NCI-H128 (cell line): ENCODE measurements at regions not wholly inside any gene's neighbourhood (a gene's known extent, or its start where the extent isn't known, plus 50 kb on each side); places are given as distances from the start of the nearest gene placed in this dataset.

Source experiments
- DNase-seq: peaks from one replicate; lab custom pipeline; 2025; ENCODE audit not compliant: unreplicated experiment; lab: John Stamatoyannopoulos, UW

GRCh38 chr20:6618051-6618450 is 149.4 kb upstream of the BMP2 start:
- no peak for DNase-seq

GRCh38 chr20:6616421-6616820 is 151.1 kb upstream of the BMP2 start:
- no peak for DNase-seq

- no peak for DNase-seq
These were observed 152.7 kb upstream of the BMP2 start for GRCh38 chr20:6614836-6615235.

- DNase-seq, result no peak
These were observed 154.1 kb upstream of the BMP2 start for GRCh38 chr20:6613280-6613861.

- DNase-seq, result no peak
These were observed 154.9 kb upstream of the BMP2 start for GRCh38 chr20:6612606-6612923.

GRCh38 chr20:6611911-6612605 is 155.4 kb upstream of the BMP2 start:
- DNase-seq, result no peak

GRCh38 chr20:6606651-6607050 is 160.8 kb upstream of the BMP2 start:
- no peak for DNase-seq

GRCh38 chr20:6605055-6605935 is 162.2 kb upstream of the BMP2 start:
- no peak for DNase-seq

GRCh38 chr20:6604179-6604578 is 163.3 kb upstream of the BMP2 start:
- no peak for DNase-seq

- DNase-seq, result no peak
These were observed 167.4 kb upstream of the BMP2 start for GRCh38 chr20:6599876-6600735.

- no peak for DNase-seq
These were observed 171.8 kb upstream of the BMP2 start for GRCh38 chr20:6595704-6596103.

GRCh38 chr20:6590891-6591637 is 176.4 kb upstream of the BMP2 start:
- DNase-seq, result no peak

GRCh38 chr20:6588296-6588695 is 179.2 kb upstream of the BMP2 start:
- DNase-seq, result peak; percentile 54

GRCh38 chr20:6583134-6583738 is 184.2 kb upstream of the BMP2 start:
- no peak for DNase-seq

GRCh38 chr20:6582449-6582848 is 185.0 kb upstream of the BMP2 start:
- no peak for DNase-seq

- no peak for DNase-seq
These were observed 187.0 kb upstream of the BMP2 start for GRCh38 chr20:6580486-6580885.

GRCh38 chr20:6579824-6580223 is 187.7 kb upstream of the BMP2 start:
- no peak for DNase-seq

GRCh38 chr20:6579417-6579816 is 188.1 kb upstream of the BMP2 start:
- DNase-seq, result no peak

GRCh38 chr20:6577451-6577850 is 190.0 kb upstream of the BMP2 start:
- no peak for DNase-seq

GRCh38 chr20:6576726-6577125 is 190.8 kb upstream of the BMP2 start:
- no peak for DNase-seq
